Uterus (tissue), 2 donors: ENCODE measurements at regions not wholly inside any gene's neighbourhood (a gene's known extent, or its start where the extent isn't known, plus 50 kb on each side); places are given as distances from the start of the nearest gene placed in this dataset.

Source experiments
- POLR2A ChIP-seq, 2 donors: fragments of 450-650 bp; IDR thresholded peaks; one replicate each; pipeline ENCODE4 v1.6.1; 2016; ENCODE audit warnings: antibody characterized with exemption in 2 of 2, mild to moderate bottlenecking in 1 of 2, moderate library complexity in 1 of 2
- TF ChIP-seq, protein P1 (sequence below), 4 experiments: fragments of 200-600 bp in 2 of 4; fragments of 450-650 bp in 2 of 4; sonication (generic) in 2 of 4; IDR thresholded peaks; one replicate each; pipeline ENCODE4 v1.5.1; 2016 to 2019; ENCODE audit warnings: antibody characterized with exemption in 4 of 4, mild to moderate bottlenecking in 2 of 4, moderate library complexity in 1 of 4

DNA sequence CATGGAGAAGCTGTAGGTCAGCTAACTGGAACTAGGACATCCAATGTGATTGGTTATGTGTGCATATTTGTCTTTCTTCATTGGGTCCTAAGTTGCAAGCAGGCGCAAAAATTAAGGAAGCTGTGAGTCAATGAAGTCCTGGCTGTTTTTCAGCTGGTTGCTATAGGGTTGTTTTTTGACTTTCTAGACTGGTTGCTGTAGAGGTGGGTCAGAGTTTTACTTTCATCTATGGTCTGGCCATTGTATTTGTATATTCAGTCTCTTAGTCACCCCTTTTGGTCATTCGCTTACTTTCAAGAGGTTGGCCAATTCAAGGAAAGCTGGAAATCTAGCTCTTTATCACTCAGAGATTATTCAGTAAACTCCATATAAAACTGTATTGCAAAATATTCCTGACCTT lies 62.0 kb upstream of the AMZ2 start:
- TF ChIP-seq, protein P1, sequence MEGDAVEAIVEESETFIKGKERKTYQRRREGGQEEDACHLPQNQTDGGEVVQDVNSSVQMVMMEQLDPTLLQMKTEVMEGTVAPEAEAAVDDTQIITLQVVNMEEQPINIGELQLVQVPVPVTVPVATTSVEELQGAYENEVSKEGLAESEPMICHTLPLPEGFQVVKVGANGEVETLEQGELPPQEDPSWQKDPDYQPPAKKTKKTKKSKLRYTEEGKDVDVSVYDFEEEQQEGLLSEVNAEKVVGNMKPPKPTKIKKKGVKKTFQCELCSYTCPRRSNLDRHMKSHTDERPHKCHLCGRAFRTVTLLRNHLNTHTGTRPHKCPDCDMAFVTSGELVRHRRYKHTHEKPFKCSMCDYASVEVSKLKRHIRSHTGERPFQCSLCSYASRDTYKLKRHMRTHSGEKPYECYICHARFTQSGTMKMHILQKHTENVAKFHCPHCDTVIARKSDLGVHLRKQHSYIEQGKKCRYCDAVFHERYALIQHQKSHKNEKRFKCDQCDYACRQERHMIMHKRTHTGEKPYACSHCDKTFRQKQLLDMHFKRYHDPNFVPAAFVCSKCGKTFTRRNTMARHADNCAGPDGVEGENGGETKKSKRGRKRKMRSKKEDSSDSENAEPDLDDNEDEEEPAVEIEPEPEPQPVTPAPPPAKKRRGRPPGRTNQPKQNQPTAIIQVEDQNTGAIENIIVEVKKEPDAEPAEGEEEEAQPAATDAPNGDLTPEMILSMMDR (IDR thresholded peaks at IDR 0.05) = no peak
- no peak for TF ChIP-seq POLR2A (IDR thresholded peaks at IDR 0.05)
